Brain microvascular endothelial cell (primary cell): ENCODE measurements at regions not wholly inside any gene's neighbourhood (a gene's known extent, or its start where the extent isn't known, plus 50 kb on each side); places are given as distances from the start of the nearest gene placed in this dataset.
A peak's percentile ranks its signal among the peaks of the same experiment; 100 is the strongest.

Source experiments
- DNase-seq: peaks from one replicate; pipeline ENCODE4 v3.0.0-alpha.2; 2020
- H3K27ac ChIP-seq: fragments of 250-450 bp; sonication (Bioruptor Pico); 2 replicates; pipeline ENCODE4 v1.5.1; 2020; ENCODE audit warnings: mild to moderate bottlenecking, moderate library complexity
- H3K27me3 ChIP-seq: fragments of 250-450 bp; sonication (Bioruptor Pico); replicated peaks from 2 replicates; pipeline ENCODE4 v1.5.1; 2020; ENCODE audit warnings: mild to moderate bottlenecking
- H3K36me3 ChIP-seq: fragments of 250-450 bp; sonication (Bioruptor Pico); replicated peaks from 2 replicates; pipeline ENCODE4 v1.5.1; 2020; ENCODE audit warnings: mild to moderate bottlenecking
- H3K4me3 ChIP-seq: 2 replicates; pipeline ENCODE4 v1.5.1; 2011; ENCODE audit warnings: low read depth, mild to moderate bottlenecking, control low read depth, low read length, moderate library complexity
- in situ Hi-C: cut with HindIII; loops from 2 replicates; pipeline ENCODE4 v1.10.0; 2017; ENCODE audit warnings: low sequenced_read_pairs, low pct_ligation_motif_present
- TF ChIP-seq, protein P1 (sequence below): IDR thresholded peaks from 2 replicates; pipeline ENCODE4 v1.5.1; 2011; ENCODE audit warnings: low read depth, mild to moderate bottlenecking, moderate library complexity, low read length, control low read depth, inconsistent platforms; ENCODE audit errors: missing control alignments

GRCh38 chr18:62455222-62455621, 67.6 kb upstream of the ZCCHC2 start:
- Histone ChIP-seq H3K27ac (no peak overlapping the region), H3K4me3 (no peak overlapping the region), H3K27me3 (no peaks in the 10 kb centered on the region), H3K36me3 (no peaks in the 10 kb centered on the region)
- in situ Hi-C loops, result no loop called here
- DNase-seq, result no peak
- TF ChIP-seq, protein P1, sequence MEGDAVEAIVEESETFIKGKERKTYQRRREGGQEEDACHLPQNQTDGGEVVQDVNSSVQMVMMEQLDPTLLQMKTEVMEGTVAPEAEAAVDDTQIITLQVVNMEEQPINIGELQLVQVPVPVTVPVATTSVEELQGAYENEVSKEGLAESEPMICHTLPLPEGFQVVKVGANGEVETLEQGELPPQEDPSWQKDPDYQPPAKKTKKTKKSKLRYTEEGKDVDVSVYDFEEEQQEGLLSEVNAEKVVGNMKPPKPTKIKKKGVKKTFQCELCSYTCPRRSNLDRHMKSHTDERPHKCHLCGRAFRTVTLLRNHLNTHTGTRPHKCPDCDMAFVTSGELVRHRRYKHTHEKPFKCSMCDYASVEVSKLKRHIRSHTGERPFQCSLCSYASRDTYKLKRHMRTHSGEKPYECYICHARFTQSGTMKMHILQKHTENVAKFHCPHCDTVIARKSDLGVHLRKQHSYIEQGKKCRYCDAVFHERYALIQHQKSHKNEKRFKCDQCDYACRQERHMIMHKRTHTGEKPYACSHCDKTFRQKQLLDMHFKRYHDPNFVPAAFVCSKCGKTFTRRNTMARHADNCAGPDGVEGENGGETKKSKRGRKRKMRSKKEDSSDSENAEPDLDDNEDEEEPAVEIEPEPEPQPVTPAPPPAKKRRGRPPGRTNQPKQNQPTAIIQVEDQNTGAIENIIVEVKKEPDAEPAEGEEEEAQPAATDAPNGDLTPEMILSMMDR, result no peak

GRCh38 chr18:62457877-62458276, 64.9 kb upstream of the ZCCHC2 start:
- DNase-seq, result no peak
- Histone ChIP-seq H3K36me3 (no peaks in the 10 kb centered on the region), H3K27me3 (no peaks in the 10 kb centered on the region), H3K27ac (no peak overlapping the region), H3K4me3 (no peak overlapping the region)
- in situ Hi-C loops, result no loop called here
- TF ChIP-seq, protein P1, result no peak

DNA sequence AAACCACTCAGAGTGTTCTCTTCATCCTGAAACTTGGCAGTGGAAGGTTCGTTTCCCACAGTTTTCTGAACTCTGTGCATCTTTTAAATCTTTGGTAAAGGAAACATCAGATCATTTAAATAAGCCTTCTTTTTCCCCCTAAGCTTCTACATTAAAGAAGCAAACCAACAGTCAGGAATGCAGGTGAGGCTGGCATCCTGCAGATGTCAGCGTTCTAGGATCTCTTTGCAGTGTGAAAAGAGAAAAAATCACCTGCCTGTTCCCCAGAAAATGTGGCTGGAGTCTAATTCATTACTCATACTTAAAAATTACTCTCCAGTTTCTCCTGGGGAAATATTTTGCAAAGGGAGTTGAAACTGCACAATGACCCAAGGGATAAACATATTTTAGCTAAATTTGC, 64.5 kb upstream of the ZCCHC2 start:
- H3K27ac ChIP-seq, result no peak overlapping the region
- no peak for DNase-seq
- TF ChIP-seq, protein P1, result no peak
- in situ Hi-C loops, result no loop called here
- H3K36me3 ChIP-seq, result no peaks in the 10 kb centered on the region
- H3K4me3 ChIP-seq, result no peak overlapping the region
- H3K27me3 ChIP-seq, result no peaks in the 10 kb centered on the region

GRCh38 chr18:62458868-62459716, 63.7 kb upstream of the ZCCHC2 start:
- Histone ChIP-seq H3K4me3 (no peak overlapping the region), H3K36me3 (no peaks in the 10 kb centered on the region), H3K27ac (no peak overlapping the region), H3K27me3 (no peaks in the 10 kb centered on the region)
- in situ Hi-C loops, result no loop called here
- no peak for DNase-seq
- TF ChIP-seq, protein P1, result no peak

DNA sequence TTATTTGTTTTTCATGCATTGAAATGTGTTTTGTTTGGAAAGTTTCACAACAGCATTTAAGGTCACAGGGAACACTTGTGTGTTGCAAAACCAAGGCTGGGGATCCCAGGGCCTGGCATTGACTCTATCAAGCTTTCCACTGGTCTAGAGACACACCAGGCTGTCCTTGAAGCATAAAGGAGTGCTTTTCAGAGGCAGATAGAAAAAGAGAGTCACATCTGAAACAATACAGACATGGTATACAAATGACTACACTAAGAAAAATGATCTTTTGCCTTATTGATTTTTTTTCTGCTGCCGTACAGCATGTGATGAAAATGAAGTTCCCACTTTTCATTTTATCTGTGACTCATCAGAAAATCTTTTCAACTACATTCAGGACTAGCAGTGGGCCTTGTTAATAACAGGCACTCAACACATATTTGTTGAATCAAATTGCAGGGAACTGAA, 61.9 kb upstream of the ZCCHC2 start:
- TF ChIP-seq, protein P1, result no peak
- in situ Hi-C loops, result no loop called here
- Histone ChIP-seq H3K36me3 (no peaks in the 10 kb centered on the region), H3K4me3 (no peak overlapping the region), H3K27ac (no peak overlapping the region), H3K27me3 (no peaks in the 10 kb centered on the region)
- DNase-seq, result peak; percentile 14

DNA sequence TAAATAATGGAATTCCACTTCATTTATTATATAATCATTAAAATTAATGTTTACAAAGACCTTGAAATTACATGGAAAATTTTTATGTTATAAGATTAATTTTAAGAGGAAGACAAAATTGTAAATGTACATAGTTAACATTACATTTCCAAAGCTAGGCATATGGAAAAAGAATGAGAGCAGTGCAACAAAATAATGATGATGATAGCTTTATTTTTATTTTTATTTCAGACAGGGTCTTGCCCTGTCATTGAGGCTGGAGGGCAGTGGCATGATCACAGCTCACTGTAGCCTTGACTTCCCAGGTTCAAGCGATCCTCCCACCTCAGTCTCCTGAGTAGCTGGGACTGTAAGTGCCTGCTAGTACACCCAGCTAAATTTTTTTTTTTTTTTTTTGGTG, 61.2 kb upstream of the ZCCHC2 start:
- no peaks in the 10 kb centered on the region for H3K36me3 ChIP-seq
- H3K27me3 ChIP-seq, result no peaks in the 10 kb centered on the region
- no peak overlapping the region for H3K4me3 ChIP-seq
- no peak overlapping the region for H3K27ac ChIP-seq
- TF ChIP-seq, protein P1, result no peak
- in situ Hi-C loops, result no loop called here
- DNase-seq, result no peak
